Kidney tubule cell (primary cell): ENCODE measurements at regions not wholly inside any gene's neighbourhood (a gene's known extent, or its start where the extent isn't known, plus 50 kb on each side); places are given as distances from the start of the nearest gene placed in this dataset.

Experiments used
- DNase-seq: peaks from one replicate; pipeline ENCODE4 v3.0.0-alpha.2; 2018; ENCODE audit warnings: low spot score

DNA sequence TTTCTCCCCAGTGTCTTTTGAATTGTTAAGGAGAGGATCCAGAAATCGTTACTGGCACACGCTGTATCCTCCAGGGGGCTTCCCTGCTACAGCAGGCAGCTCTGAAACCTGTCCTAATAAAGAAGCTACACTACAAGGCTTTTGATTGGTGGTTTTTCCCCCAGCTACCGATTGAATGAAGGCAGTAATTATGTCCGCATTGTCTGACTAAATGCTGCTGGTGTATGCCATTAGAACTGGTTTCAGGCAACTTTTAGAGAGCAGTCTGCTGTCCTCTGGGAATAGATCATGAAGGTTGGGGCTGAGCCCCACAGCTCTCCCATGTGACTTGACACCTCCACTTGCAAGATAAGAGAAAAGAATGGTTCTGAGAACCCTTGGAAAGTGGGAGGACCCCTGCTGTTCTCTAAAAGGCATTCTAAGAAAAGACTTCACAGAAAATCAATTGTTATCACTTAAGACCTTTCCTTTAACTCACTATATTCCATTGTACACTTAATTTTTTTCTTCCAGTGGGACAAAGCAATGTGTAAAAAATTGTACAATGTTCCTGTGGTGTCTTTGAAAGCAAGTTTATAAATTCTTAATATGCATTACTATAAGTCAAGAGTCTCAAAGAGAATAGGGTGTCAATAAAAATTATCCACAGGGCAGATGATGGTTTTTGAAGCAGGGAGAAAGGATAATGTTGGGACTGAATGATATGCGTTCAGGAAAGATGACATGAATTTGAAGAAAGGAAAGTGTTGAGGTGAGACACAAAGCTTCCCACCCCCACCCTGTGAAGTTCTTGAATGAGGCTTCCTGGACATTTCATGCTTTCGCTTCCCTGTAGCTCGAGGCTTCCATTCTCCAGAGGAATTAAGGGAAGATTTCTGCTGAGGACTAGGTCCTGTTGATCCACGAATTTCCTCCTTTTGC lies 53.0 kb upstream of the DAZL start:
- DNase-seq: no peak

- no peak for DNase-seq
Observed at GRCh38 chr3:16658925-16659793, 53.9 kb upstream of the DAZL start.

DNA sequence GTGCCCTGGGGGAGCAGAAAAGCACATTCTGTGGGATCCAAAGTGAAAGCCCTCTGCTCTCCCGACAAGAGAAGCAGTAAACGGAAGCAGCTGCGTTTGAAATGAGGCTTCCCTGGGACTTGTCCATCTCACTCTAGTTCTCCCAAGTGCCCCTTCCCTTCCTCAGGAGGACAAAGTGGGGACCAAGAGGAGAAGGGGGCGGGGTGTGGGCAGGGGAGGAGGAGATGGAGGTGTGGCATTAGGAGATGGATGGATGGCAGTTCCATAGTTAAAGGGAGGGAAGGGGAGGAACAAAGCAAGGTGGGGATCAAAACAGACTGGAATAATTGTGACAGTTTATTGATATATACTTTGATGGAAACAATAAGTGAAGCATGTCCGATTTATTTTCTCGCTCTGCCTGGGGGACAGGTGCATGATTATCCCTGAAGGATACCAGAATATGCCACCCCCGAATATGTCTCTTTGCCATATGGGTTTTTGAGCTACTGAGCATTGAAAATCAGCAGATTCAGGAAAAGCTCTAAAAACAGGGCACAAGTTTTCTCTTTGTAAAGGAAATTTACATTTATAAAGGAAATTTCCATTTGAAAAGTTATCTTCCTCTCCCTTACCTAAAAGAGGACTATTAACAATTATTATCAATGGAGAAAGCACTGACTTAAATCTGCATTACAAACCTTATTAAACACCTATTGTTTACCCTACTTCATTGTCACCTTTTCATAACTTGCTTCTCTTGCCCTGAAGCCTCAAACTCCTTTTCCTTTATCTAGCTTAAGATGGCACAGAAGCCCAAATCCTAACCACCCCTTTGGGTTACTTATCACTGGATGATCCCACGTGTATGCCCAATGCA lies 58.9 kb upstream of the DAZL start:
- DNase-seq: no peak

GRCh38 chr3:16665282-16665741 lies 60.1 kb upstream of the DAZL start:
- peak; percentile 79 for DNase-seq

- peak; percentile 2 for DNase-seq
Observed at GRCh38 chr3:16666206-16666605, 61.0 kb upstream of the DAZL start.

- peak; percentile 67 for DNase-seq
Observed at GRCh38 chr3:16667633-16668032, 62.4 kb upstream of the DAZL start.

DNA sequence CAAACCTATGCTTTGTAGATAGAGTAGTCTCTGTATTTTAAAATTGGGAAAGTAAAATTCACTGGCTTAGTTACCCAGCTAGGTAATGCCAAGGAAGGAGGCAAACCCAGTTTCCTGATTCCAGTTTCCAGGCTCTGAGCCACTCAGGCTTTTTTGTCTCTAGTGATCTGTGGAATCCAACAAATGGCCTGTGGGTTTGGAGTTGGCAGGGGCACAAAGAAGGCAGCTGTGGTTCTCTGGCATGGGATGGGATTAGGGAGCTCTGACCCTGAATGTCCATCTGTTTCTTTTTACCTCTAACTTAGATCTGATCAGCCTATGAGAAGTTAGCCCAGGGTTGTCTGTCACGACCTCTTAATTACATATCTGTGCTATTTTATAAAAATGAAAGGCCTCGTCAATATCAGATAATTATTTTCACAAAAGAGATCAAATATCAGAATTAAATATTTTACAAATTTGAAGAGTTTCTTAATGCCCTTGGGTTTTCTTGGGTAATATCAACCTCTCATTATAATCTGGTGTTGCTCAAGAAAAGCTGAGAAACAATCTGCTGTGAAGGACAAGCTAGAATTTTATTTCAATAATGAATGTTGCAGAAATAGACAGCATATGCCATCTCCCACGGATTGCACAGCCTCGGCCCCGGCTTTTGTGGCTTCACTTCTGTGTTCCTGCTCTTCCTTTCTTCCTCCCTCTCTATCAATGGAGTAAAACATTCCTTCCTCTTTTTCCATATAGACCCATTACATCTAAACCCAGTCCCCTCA lies 63.7 kb upstream of the DAZL start:
- no peak for DNase-seq

DNA sequence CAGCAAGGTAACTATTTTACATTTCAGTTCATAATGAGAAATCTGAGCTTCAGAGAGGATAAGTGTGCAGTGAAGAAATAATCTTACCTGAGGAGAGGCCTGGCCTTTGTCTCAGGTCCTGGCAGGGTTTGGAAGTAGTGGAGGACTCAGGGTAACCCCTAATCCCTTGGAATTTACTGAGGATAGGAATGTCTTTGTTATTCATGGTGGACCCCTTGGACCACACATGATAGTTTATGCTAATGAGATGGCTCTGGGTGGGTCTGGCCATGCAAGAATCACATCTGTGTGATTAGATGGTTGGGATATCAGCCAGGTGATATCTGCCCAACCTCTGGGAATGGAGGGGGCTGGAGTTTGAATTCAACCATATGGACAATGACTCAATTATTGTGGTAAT lies 65.0 kb upstream of the DAZL start:
- DNase-seq: no peak

GRCh38 chr3:16671690-16672089 lies 66.5 kb upstream of the DAZL start:
- DNase-seq: no peak

DNA sequence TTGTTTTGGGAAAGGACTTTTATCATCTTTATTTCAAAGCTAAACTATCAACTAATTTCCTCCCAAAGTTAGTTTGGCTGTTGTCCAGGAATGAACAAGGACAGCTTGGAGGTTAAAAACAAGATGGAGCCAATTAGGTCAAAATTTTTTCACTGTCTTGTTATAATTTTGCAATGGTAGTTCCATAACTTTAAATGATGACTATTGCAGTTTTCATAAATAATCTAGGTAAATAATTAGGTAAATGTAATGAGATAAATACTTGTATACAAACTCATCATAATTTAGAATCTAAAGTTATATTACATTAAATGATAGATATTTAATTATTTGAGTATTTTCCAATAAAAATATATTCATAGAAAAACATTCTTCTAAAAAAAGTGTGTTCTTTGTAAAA lies 68.3 kb upstream of the DAZL start:
- no peak for DNase-seq

- DNase-seq: no peak
Observed at GRCh38 chr3:16675805-16676204, 70.6 kb upstream of the DAZL start.

DNA sequence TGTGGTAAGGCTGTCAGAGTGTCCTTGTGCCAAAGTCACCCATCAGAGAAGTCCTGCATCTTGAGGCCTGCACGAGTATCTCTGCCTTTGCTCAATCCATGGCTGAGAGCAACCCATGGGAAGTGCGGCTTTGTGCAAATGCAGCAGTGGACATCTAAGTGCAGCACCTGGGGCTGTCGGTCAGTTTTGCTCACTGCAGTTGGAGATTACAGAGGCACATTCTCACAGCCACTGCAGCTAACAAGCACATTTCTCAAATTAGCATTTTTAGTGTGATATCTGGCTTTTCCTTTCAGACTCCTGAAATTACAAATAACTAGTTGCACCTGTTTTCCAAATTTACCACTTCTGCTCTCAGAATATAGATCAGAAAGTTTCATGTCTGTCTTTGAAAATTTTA lies 81.5 kb upstream of the DAZL start:
- DNase-seq: no peak

GRCh38 chr3:16687221-16687620 lies 82.0 kb upstream of the DAZL start:
- no peak for DNase-seq

DNA sequence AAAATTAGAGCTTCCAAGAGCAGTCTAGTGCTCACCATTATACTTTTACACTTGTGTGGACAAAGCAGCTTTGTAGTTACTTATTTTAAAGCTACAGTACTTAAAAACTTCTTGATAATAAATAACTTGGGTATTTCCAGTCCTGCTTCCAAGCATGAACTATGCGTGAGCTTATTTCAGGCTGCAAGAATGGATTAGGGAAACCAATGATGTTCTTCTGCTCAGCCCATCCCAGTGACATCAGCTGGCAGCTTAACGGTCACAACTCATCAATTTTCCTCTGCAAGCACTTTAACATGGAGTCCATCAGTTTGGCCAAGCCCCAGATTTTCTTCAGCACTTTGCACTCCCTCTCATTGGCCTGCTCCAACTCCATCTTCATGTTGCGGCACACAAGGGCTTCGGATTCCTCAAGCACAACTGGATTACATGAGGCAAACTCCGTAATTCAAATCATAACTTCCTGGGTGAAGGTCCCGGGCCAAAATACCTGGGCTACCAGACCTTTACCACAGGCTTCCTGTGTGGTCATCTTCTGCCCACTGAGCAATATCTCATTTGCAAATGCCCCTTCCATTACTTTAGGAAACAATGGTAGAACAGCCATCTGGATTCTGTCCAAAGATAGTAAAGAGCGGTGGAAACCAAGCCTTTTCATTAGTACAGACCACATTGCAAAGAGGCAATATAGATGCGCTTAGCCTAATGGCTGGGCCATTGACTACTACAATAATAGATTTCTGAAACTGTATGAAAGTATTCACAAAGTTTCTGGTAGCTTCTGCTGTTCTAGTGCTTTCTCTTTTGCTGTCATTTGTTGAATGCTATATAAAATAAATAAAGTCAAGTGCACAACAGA lies 87.5 kb upstream of the DAZL start:
- peak; percentile 79 for DNase-seq

- no peak for DNase-seq
Observed at GRCh38 chr3:16693820-16694219, 88.6 kb upstream of the DAZL start.

- no peak for DNase-seq
Observed at GRCh38 chr3:16695710-16696109, 90.5 kb upstream of the DAZL start.

DNA sequence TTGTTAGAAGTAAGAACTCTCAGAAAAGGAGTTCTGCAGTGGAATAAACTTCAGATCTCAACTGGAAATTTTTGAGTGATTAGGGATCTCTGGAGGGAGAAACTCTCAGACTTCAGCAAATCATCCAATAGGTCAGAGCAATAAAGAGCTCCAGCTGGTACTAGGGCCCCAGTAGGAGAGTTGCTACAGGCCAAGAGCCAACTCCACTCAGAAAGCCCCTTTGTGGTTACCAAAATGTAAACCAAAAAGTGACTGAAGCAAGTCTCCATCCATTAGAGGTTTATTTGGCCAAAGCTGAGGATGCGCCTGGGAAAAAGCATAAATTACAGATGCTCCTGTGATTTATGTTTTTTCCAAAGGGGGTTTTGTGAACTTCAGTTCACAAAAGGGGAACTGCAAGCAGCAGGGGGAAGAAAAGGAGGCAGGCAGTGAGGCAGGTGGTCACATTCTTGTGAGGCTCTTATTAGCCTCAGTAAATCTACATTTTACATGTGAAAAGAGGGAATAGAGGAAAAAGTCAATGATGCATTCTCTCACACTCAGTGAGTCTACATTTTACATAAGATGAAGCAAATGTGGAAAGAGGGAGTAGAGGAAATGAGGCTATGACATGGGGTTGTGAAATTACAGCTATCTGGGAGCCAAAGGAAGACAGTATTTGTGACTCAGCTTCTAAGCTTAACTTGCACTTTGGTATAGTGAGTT lies 92.4 kb upstream of the DAZL start:
- no peak for DNase-seq

GRCh38 chr3:16700651-16701050 lies 95.4 kb upstream of the DAZL start:
- DNase-seq: no peak

DNA sequence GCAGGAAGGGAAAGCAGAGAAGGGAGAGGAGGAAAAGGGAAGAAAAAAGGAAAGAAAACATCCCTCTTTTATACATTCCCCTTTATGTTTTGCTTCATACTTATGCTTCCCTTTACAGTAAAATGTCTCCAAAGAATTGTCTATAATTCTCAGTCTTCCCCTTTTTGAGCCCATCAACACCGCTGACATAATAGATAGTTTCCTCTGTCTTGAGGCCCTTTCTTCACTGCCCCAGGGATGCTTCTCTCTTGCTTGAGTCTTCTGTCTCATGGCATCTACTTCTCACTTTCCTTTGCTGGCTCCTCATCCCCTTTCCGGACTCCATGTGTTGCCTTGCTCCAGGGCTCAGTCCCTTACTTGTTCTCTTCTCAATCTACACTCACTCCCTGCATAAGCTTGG lies 99.7 kb upstream of the DAZL start:
- no peak for DNase-seq

DNA sequence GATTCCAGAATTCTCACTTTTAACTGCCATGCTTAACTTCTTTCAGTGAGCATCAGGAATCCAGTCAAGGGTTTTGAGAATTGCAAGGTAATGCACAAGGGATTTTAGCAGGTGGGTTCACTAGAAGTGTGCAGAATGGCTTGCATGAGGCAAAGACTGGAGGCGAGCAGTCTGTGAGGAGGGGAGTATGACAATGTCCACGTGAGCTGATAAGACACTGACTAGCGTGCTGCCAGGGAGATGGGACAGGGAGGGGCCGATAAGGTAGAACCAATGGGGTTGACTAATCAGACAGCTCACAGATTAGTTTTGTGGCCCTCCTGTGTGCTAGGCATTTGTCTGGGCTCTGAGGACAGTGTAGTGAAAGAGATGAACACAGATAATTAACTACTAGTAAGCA lies 102.0 kb upstream of the DAZL start:
- DNase-seq: no peak
